ENCODE measurements at regions not wholly inside any gene's neighbourhood (a gene's known extent, or its start where the extent isn't known, plus 50 kb on each side); places are given as distances from the start of the nearest gene placed in this dataset.
"Not testable (repeated sequence)": the region's sequence is repeated elsewhere in the genome, so short reads cannot be mapped to it uniquely, and the experiment has no call there.

DNA sequence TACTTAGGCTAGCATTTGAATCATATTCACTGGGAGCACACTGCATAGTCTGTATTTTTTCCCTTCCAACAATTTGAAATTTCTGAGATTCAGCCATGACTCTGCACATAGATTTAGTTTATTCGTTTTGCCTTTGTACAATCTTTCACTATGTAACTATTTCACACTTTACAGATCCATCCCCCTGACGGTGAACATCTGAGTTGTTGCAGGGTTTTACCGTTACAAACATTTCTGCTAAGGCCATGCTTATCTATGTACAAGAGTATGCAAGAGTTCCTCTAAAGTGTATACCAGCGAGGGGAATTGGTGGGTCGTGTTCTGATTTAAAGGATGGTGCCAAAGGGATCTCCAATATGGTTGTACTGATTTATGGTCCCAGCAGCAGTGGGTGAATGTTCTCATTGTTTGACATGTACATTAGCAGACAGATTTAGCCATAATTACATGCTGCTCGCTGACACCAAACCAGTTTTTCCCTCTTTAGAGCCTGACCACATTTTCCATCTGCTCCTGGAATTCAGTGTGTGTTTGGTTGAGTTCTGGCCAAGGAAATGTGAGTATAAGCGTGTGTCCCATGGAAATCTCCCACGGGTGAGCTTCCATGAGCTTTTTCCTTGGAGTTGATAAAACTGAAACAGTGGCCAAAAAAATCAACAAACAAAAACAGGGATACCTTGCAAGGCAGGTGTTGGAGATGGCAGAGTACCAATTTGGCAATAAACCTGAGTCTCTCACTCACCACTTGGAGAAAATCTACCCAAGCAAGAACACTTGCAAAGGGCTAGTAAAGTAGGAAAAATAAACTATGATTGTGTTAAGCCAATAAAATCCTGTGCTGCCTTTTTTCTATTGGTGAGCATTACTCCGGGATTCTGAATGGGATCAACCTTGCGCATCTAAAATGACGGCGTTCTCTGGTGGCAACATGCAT is 149.7 kb upstream of the MXRA5 start:
- not testable (repeated sequence) for TF ChIP-seq YY1 (IDR thresholded peaks at IDR 0.05; ENCODE audit: low read depth, low read length); EP300 (IDR thresholded peaks at IDR 0.05; ENCODE audit: borderline replicate concordance in 1 of 2, low read depth in 2 of 2, low read length in 2 of 2); MAX (IDR thresholded peaks at IDR 0.05)
- TF ChIP-seq, protein P1, sequence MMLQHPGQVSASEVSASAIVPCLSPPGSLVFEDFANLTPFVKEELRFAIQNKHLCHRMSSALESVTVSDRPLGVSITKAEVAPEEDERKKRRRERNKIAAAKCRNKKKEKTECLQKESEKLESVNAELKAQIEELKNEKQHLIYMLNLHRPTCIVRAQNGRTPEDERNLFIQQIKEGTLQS (IDR thresholded peaks at IDR 0.05; ENCODE audit: insufficient read depth, low read depth, low read length) = not testable (repeated sequence)

Data from H1 (cell line).